ENCODE measurements at regions not wholly inside any gene's neighbourhood (a gene's known extent, or its start where the extent isn't known, plus 50 kb on each side); places are given as distances from the start of the nearest gene placed in this dataset.

GRCh38 chr1:185578293-185578692 lies 155.9 kb upstream of the HMCN1 start:
- no peak overlapping the region for H3K23ac ChIP-seq (ENCODE audit: low read depth, low read length)
- no peak overlapping the region for H3K14ac ChIP-seq (replicated peaks; ENCODE audit: low read depth, low read length)
- H3K9me1 ChIP-seq (ENCODE audit: insufficient read depth, low read length), result no peaks in the 10 kb centered on the region
- H3K9ac ChIP-seq (ENCODE audit: low read depth, low read length), result no peak overlapping the region
- H3K36me3 ChIP-seq (ENCODE audit: control insufficient read depth, insufficient read depth, low read length), result no peaks in the 10 kb centered on the region
- DNase-seq (no peak), ATAC-seq (ENCODE audit: low read depth) (no peak)
- intact Hi-C loops (cut with micrococcal nuclease) (no loop called here), in situ Hi-C loops (cut with MboI; ENCODE audit: low sequenced_read_pairs) (no loop called here), dilution Hi-C loops (cut with HindIII; ENCODE audit: low sequenced_read_pairs, unreplicated experiment) (no loop called here)
- H3K27me3 ChIP-seq (ENCODE audit: control insufficient read depth, insufficient read depth, low read length), result no peaks in the 10 kb centered on the region
- no CpG with 5 or more reads among the region's 3 CpGs for WGBS, 2 experiments (ENCODE audit: extremely low coverage in 2 of 2, insufficient read length in 1 of 2)
- no peaks in the 10 kb centered on the region for H3K79me1 ChIP-seq (ENCODE audit: low read depth in 1 of 2, low read length in 2 of 2)
- no peak overlapping the region for H3K4me3 ChIP-seq (ENCODE audit: insufficient read depth, low read depth, low read length)
- H3K4ac ChIP-seq (ENCODE audit: low read depth, low read length), result no peak overlapping the region
- no peak overlapping the region for H2BK15ac ChIP-seq (ENCODE audit: low read depth, low read length)
- no peaks in the 10 kb centered on the region for H4K20me1 ChIP-seq (ENCODE audit: insufficient read depth, low read length)
- H4K8ac ChIP-seq (ENCODE audit: low read depth in 2 of 2, low read length in 2 of 2), result no peak overlapping the region
- H3K18ac ChIP-seq (ENCODE audit: low read depth, low read length), result no peak overlapping the region
- H2BK120ac ChIP-seq (ENCODE audit: low read depth, low read length), result no peak overlapping the region
- H3K27ac ChIP-seq (ENCODE audit: insufficient read depth, low read length), result no peak overlapping the region
- H2BK20ac ChIP-seq (ENCODE audit: low read depth, low read length), result no peak overlapping the region
- H2AFZ ChIP-seq (replicated peaks; ENCODE audit: low read length, poor library complexity), result no peak overlapping the region
- no peak overlapping the region for H2AK9ac ChIP-seq (replicated peaks; ENCODE audit: low read depth, low read length, poor library complexity)
- no peak overlapping the region for H4K5ac ChIP-seq (ENCODE audit: low read depth, low read length)
- H3K4me1 ChIP-seq (ENCODE audit: control insufficient read depth, insufficient read depth, low read length), result no peaks in the 10 kb centered on the region
- H3K56ac ChIP-seq (ENCODE audit: extremely low read depth, insufficient read depth, low read length), result no peak overlapping the region
- H3K9me3 ChIP-seq (ENCODE audit: control insufficient read depth, insufficient read depth, low read length), result peaks cover 7% of the 10 kb centered on the region
- POLR2A ChIA-PET (ENCODE audit: unreplicated experiment), result no interaction called here
- no peak for TF ChIP-seq SMC3 (IDR thresholded peaks at IDR 0.05; ENCODE audit: low read depth, low read length)
- no peak for TF ChIP-seq CTCF (conservative IDR thresholded peaks at IDR 0.05; ENCODE audit: low read depth, low read length)
- no peak for TF ChIP-seq RFX5 (IDR thresholded peaks at IDR 0.05; ENCODE audit: low read depth, low read length)
- TF ChIP-seq CEBPB (IDR thresholded peaks at IDR 0.05; ENCODE audit: low read depth, low read length), result no peak
- H2AK5ac ChIP-seq (ENCODE audit: low read depth, low read length), result no peak overlapping the region
- H2BK5ac ChIP-seq (ENCODE audit: low read depth, low read length, poor library complexity, severe bottlenecking), result no peak overlapping the region
- no peak overlapping the region for H4K91ac ChIP-seq (ENCODE audit: insufficient read depth, low read depth, low read length)
- CTCF ChIA-PET, result no interaction called here
- no peak overlapping the region for H3K4me2 ChIP-seq (ENCODE audit: low read depth, low read length)
- no TSS peak for BruUV-seq (replicated peaks)

Measured in IMR-90 (cell line).